ENCODE measurements at regions not wholly inside any gene's neighbourhood (a gene's known extent, or its start where the extent isn't known, plus 50 kb on each side); places are given as distances from the start of the nearest gene placed in this dataset.

GRCh38 chr2:239455436-239456203, 54.8 kb upstream of the HDAC4 start:
- ChIA-PET CTCF (no interaction called here), POLR2A (no interaction called here)
- Histone ChIP-seq H3K4me2 (ENCODE audit: insufficient read depth, low read length) (no peak overlapping the region), H2AFZ (ENCODE audit: low read depth, low read length) (no peak overlapping the region), H3K4me3 (replicated peaks in 1 of 3; ENCODE audit: insufficient read depth in 1 of 3, low read depth in 1 of 3, low read length in 3 of 3) (no peak overlapping the region), H3K9ac (replicated peaks; ENCODE audit: extremely low read depth, insufficient read depth, low read length) (no peak overlapping the region), H3K9me3 (replicated peaks; ENCODE audit: control insufficient read depth, insufficient read depth, low read length) (no peaks in the 10 kb centered on the region), H3K4me1 (ENCODE audit: control insufficient read depth, extremely low read depth, insufficient read depth, low read length) (no peaks in the 10 kb centered on the region), H4K20me1 (replicated peaks; ENCODE audit: control insufficient read depth, extremely low read depth, insufficient read depth, low read length) (no peaks in the 10 kb centered on the region), H3K79me2 (ENCODE audit: control insufficient read depth, insufficient read depth, low read length) (no peaks in the 10 kb centered on the region), H3K9me1 (replicated peaks; ENCODE audit: control insufficient read depth, extremely low read depth, insufficient read depth, low read length) (no peaks in the 10 kb centered on the region), H3K27me3 (ENCODE audit: control insufficient read depth in 2 of 2, insufficient read depth in 2 of 2, low read length in 2 of 2) (no peaks in the 10 kb centered on the region), H3K27ac (ENCODE audit: insufficient read depth, low read depth, low read length) (no peak overlapping the region), H3K36me3 (ENCODE audit: control insufficient read depth in 2 of 2, extremely low read depth in 1 of 2, insufficient read depth in 2 of 2, low read length in 2 of 2) (no peaks in the 10 kb centered on the region)
- no TSS peak for BruUV-seq (replicated peaks)
- intact Hi-C loops (cut with micrococcal nuclease) (no loop called here), dilution Hi-C loops (cut with MboI; ENCODE audit: extremely low pct_ligation_motif_present, low sequenced_read_pairs) (no loop called here)
- FAIRE-seq (no peak), DNase-seq (ENCODE audit: low read depth, low spot score) (no peak)
- TF ChIP-seq CTCF (IDR thresholded peaks at IDR 0.05; ENCODE audit: extremely low read depth in 1 of 2, insufficient read depth in 1 of 2, low read depth in 1 of 2, low read length in 2 of 2) (no peak), MYC (IDR thresholded peaks at IDR 0.05; ENCODE audit: low read depth, low read length) (no peak), MAX (IDR thresholded peaks at IDR 0.05; ENCODE audit: insufficient read depth, insufficient read length) (no peak), POLR2AphosphoS5 (IDR thresholded peaks at IDR 0.05; ENCODE audit: insufficient read depth, low read depth, low read length) (no peak), EZH2 (IDR thresholded peaks at IDR 0.05; ENCODE audit: borderline replicate concordance, low read depth, low read length, severe bottlenecking) (no peak), GATA2 (IDR thresholded peaks at IDR 0.05; ENCODE audit: insufficient read depth, insufficient read length, low read depth, low read length) (no peak), FOS (IDR thresholded peaks at IDR 0.05; ENCODE audit: borderline replicate concordance, insufficient read depth, low read length) (no peak), POLR2A (IDR thresholded peaks at IDR 0.05; ENCODE audit: low read depth, low read length) (no peak), JUN (IDR thresholded peaks at IDR 0.05; ENCODE audit: borderline replicate concordance, insufficient read depth, insufficient read length, low read depth) (no peak)
